LNCaP clone FGC (cell line): ENCODE measurements at regions not wholly inside any gene's neighbourhood (a gene's known extent, or its start where the extent isn't known, plus 50 kb on each side); places are given as distances from the start of the nearest gene placed in this dataset.

Experiments
- DNase-seq: peaks from one replicate; pipeline ENCODE4 v3.0.0-alpha.2; 2011; ENCODE audit warnings: low read depth
- H3K4me3 ChIP-seq: 2 replicates; pipeline ENCODE4 v1.5.1; 2011; ENCODE audit warnings: mild to moderate bottlenecking, low read depth, low read length, control low read depth
- TF ChIP-seq, protein P1 (sequence below): IDR thresholded peaks from 2 replicates; pipeline ENCODE4 v1.5.1; 2012; ENCODE audit warnings: mild to moderate bottlenecking; ENCODE audit not compliant: control insufficient read depth, insufficient read depth; ENCODE audit errors: extremely low read depth

DNA sequence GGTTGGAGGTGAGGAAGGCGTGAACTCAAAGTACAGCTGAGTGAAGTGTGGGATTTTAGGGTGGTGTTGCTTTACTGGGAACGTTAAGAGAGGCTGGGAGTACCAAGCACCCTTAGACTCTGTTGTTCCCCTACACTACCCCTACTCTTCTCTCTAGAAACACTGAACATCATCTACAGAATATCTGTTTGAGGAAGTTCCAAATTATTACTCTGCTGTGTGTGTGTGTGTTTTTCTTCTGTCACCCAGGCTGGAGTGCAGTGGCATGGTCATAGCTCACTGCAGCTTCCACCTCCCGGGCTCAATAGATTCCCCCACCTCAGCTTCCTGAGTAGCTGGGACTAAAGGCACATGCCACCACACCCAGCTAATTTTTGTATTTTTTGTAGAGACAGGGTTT is 76.7 kb upstream of the AP1S2 start:
- H3K4me3 ChIP-seq, result no peak overlapping the region
- no peak for DNase-seq
- TF ChIP-seq, protein P1, sequence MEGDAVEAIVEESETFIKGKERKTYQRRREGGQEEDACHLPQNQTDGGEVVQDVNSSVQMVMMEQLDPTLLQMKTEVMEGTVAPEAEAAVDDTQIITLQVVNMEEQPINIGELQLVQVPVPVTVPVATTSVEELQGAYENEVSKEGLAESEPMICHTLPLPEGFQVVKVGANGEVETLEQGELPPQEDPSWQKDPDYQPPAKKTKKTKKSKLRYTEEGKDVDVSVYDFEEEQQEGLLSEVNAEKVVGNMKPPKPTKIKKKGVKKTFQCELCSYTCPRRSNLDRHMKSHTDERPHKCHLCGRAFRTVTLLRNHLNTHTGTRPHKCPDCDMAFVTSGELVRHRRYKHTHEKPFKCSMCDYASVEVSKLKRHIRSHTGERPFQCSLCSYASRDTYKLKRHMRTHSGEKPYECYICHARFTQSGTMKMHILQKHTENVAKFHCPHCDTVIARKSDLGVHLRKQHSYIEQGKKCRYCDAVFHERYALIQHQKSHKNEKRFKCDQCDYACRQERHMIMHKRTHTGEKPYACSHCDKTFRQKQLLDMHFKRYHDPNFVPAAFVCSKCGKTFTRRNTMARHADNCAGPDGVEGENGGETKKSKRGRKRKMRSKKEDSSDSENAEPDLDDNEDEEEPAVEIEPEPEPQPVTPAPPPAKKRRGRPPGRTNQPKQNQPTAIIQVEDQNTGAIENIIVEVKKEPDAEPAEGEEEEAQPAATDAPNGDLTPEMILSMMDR, result no peak

DNA sequence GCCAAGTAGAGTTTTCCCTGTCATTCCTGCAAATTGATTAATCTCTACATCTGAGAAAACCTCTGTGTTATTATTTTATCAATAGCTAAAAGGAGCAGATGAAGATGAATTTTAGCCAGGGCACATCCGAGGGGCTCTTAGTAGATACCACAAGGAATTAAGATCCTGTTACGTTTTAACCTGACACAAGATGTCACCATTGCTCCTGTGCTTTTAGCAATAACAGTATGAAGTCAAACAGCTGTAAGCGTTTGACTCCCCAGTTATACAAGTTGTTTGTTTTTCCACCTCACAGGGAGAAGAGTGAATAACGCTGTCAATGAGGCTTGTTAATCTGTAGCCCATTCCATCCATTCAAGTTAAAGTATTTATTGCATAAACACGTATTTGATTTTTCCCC is 76.0 kb upstream of the AP1S2 start:
- TF ChIP-seq, protein P1, result peak; percentile 39
- DNase-seq, result peak; percentile 19

DNA sequence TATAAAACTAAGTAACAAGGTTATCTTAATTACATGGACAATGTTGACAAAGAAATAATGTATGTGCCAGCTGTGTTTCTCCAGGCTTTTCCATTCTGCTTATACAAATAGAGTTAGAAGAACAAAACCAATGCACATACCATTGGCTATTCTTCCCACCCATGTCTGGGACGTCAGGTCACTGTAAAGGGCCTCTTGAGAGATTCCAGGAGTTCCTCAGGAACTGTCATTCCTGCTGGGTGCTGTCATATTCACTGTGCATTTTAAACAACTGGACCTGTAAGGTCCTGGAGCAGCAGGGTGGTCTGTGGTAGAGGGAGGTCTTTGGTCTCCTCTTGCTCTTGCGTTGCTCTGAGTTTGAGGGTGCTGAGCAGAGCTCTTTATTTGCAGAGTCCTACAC is 74.6 kb upstream of the AP1S2 start:
- no peak for DNase-seq
- no peak overlapping the region for H3K4me3 ChIP-seq
- TF ChIP-seq, protein P1, result no peak

More for the DNA sequence above, 76.0 kb upstream of the AP1S2 start:
- no peak overlapping the region for H3K4me3 ChIP-seq

DNA sequence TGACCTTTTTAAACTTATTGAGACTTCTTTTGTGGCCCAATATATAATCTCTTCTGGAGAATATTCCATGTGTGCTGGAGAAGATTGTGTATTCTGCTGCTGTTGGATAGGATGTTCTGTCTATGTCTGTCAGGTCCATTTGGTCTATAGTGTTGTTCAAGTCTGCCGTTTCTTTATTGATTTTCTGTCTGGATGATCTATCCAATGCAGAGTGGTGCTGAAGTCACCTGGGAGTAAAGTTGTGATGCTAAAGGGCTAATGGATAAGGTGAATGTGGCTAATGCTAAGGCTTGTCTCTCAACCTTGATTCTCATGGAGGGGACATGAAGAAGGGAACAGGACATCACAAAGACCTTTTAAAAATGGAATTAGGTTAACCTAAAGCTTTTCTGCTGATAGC is 72.0 kb upstream of the AP1S2 start:
- no peak for DNase-seq
- TF ChIP-seq, protein P1, result no peak
- no peak overlapping the region for H3K4me3 ChIP-seq

- DNase-seq, result no peak
- TF ChIP-seq, protein P1, result no peak
- H3K4me3 ChIP-seq, result no peak overlapping the region
These were observed 63.4 kb upstream of the AP1S2 start for GRCh38 chrX:15918003-15918402.

DNA sequence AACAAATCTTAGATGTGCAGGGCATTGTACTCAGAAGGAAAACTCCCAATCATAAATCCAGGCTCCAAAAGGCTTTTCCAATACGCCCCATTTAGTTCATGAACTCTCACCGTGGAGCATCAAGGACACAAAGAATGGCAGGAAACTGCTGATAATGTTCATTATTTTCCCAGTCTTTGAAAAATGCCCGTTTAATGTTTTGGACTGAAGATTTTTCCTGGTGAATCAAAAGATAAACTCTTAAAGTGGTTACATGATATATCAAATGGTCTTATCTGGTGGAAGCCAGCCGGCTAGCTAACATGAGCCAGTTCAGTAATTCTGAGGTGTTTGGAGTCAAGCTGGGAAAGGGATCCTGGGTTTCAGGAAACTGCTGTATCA is 62.1 kb upstream of the AP1S2 start:
- H3K4me3 ChIP-seq, result no peak overlapping the region
- TF ChIP-seq, protein P1, result no peak
- no peak for DNase-seq

DNA sequence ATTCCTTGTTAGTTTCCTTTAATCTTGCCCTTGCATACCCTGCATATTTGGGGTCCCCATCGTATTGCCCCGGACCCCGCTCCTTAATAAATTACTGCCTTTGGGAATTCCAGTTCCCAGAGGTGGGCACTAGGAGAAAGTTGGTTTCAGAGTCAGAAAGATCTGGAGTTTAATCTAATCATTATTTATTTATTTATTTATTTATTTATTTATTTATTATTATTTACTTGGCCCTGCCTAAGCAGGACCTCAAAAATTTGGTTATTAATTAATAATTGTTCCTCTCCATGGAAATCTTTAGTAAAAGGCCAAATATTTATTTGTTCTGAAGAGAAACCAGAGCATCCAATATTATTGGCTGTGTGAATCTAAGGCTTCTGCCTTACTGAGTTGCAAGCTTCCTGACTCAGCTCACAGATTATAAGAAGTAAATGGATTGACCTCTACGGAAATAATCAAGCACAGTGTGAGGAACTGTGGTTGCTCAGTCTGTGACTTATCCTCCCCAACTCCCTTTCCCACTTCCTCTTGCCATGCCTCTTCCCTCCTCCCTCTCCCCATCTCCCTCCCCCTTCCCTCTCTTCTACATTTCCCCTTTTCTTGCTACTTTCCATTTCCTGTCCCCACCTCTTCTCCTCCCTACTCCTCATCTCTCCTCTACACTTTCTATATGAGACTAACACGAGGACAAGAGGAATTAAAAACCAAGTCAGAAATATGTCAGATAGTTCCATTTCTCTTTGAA is 61.5 kb upstream of the AP1S2 start:
- TF ChIP-seq, protein P1, result no peak
- DNase-seq, result no peak
- no peak overlapping the region for H3K4me3 ChIP-seq
